Skeletal muscle cell (primary cell): ENCODE measurements at regions not wholly inside any gene's neighbourhood (a gene's known extent, or its start where the extent isn't known, plus 50 kb on each side); places are given as distances from the start of the nearest gene placed in this dataset.

Experiments
- DNase-seq: peaks from one replicate; pipeline ENCODE4 v3.0.0-alpha.2; 2010; ENCODE audit warnings: low read depth
- H3K4me3 ChIP-seq: 2 replicates; pipeline ENCODE4 v1.5.1; 2011; ENCODE audit warnings: low read depth, mild to moderate bottlenecking, control low read depth, low read length, moderate library complexity

- DNase-seq, result no peak
- H3K4me3 ChIP-seq, result no peak overlapping the region
Observed at GRCh38 chr1:110768605-110769004, 93.9 kb upstream of the KCNA3 start.

- H3K4me3 ChIP-seq, result no peak overlapping the region
- no peak for DNase-seq
Observed at GRCh38 chr1:110766336-110766647, 91.6 kb upstream of the KCNA3 start.

DNA sequence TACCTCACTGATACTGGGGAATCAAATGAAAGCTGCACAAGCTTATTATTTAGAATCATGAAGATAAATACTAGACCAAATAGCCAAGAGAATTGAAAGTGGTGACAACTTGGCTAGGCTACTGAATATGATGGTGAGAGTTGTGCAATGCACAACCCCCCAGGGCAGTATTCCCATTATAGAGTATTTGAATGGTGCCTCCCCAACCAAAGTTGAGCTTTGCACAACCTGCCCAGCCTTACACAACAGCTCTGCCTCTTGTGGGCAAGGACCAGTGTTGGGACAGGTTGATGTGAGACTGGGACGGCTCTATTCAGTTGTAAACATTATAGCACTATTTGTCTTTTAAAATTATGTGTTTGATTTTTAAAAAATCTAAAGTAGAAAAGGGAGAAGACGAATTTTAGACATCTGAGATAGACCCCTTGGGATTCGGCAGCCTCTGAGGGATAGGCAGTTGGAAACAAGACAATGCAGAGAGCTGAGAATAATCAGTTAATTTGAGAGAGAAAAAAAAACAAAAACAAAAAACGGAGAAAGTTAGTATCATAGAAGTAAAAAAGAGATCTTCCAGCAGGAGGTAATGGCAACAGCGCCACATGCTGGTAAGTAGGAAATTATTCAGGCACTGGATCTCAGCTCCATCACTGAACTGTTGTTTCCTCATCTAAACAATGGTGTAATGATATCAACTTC lies 91.0 kb upstream of the KCNA3 start:
- no peak overlapping the region for H3K4me3 ChIP-seq
- peak; percentile 18 for DNase-seq

GRCh38 chr1:110763149-110763548 lies 88.4 kb upstream of the KCNA3 start:
- no peak overlapping the region for H3K4me3 ChIP-seq
- DNase-seq, result no peak

GRCh38 chr1:110760321-110760720 lies 85.6 kb upstream of the KCNA3 start:
- DNase-seq, result no peak
- no peak overlapping the region for H3K4me3 ChIP-seq

GRCh38 chr1:110756506-110756905 lies 81.8 kb upstream of the KCNA3 start:
- no peak for DNase-seq
- no peak overlapping the region for H3K4me3 ChIP-seq

GRCh38 chr1:110752941-110753725 lies 78.4 kb upstream of the KCNA3 start:
- no peak for DNase-seq
- H3K4me3 ChIP-seq, result no peak overlapping the region

- H3K4me3 ChIP-seq, result no peak overlapping the region
- no peak for DNase-seq
Observed at GRCh38 chr1:110750562-110750961, 75.8 kb upstream of the KCNA3 start.

- DNase-seq, result no peak
- no peak overlapping the region for H3K4me3 ChIP-seq
Observed at GRCh38 chr1:110749960-110750359, 75.2 kb upstream of the KCNA3 start.

DNA sequence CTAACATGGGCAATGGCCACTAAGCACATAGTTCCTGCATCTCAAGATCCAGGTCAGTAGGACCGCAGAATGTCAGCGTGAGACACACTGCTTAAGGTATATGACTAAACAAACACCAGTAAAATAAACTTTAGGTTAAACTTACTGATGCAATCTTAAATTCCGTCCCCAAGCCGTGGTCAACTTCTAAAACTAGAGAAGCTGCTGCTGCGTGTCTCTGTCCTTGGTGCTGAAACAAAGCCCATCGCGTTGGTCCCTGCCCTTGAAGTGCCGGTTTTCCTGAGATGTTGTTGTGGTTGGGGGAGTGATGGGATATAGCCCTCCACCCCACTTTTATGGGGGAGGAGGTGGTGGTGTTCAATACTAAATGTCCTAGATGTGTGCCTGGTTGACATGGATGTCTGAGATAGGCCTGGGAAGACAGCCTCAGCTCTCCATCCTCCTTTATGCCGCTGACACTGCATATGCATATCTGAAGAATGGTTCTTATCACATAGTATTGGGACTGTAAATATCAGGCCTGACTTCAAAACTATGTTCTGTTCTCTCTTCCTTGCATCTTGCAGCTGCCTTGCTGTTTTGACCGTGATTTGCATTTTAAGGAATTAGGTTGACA lies 72.0 kb upstream of the KCNA3 start:
- no peak overlapping the region for H3K4me3 ChIP-seq
- DNase-seq, result peak; percentile 6

GRCh38 chr1:110743397-110743796 lies 68.7 kb upstream of the KCNA3 start:
- DNase-seq, result no peak
- H3K4me3 ChIP-seq, result no peak overlapping the region

DNA sequence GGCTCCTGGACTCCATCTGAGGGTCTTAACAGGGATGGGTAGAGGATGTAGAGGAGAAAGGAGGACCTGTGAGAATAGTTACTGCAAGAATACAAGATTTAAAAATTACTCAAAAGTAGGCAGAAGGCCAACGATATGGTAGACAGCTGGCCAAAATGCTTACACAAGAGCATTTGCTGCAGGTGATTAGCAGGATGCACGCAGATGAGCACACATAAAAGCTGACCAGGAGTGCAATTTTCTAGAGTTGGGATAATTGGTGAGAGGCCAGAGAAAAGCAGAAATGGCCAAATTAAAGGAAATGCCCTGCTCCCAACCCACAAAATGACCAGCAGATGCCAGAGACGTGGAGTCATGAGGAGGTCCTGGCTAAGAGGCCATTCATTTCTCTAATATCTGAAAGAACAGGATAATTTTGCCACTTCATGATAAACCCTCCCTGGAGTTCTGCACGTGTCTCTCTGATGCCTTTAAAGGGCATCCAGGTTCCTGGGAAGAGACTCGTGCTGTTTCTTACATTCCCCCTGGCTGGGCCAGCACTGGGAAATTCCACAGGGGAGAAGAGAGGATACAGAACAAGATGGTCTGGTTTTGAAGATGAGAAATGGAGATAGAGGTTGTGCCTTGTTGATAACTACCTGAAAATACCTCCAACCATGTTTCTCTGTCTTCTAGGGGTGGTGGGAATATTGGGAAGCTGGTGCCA lies 62.3 kb upstream of the KCNA3 start:
- H3K4me3 ChIP-seq, result no peak overlapping the region
- DNase-seq, result no peak

GRCh38 chr1:110734133-110734680 lies 59.5 kb upstream of the KCNA3 start:
- DNase-seq, result no peak
- no peak overlapping the region for H3K4me3 ChIP-seq

DNA sequence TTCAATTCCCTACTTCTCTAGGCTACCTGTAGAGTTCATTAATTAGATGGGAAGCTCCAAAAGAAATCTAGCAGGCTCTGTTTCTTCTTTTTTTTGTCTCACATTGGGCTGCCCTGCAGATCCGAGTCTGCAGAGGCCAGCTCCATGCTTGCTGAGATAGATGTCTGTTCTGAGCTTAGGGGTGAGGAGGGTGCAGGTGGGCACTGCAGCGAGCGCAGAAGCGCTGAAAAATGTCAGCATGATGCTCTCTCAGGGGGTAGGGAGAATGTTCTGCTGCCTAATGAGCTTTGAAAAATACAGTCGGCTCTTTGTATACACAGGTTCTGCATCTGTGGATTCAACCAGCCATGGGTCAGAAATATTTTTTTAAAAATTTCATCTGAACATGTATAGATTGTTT lies 56.8 kb upstream of the KCNA3 start:
- no peak for DNase-seq
- no peak overlapping the region for H3K4me3 ChIP-seq

GRCh38 chr1:110728388-110729001 lies 53.8 kb upstream of the KCNA3 start:
- H3K4me3 ChIP-seq, result no peak overlapping the region
- DNase-seq, result no peak

DNA sequence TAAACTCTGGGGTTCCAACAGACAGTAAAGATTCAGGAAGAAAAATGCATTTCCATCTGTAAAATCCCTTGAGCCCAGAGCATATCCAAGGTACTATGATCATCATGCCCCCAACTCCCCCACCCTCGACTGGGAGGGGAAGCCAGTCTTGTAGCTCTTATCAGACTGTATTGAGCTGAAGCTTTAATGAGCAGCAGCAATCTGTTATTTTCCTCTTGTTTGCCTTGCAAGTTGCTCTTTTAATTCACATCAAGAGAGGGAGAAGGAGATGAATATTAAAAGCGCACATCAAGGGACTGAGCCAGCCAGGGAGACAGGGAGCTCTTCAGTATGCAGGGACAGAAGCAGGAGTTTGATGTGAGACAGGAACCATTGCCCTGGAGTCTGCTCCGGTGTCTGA lies 52.5 kb upstream of the KCNA3 start:
- DNase-seq, result no peak
- H3K4me3 ChIP-seq, result no peak overlapping the region

- no peak for DNase-seq
- H3K4me3 ChIP-seq, result no peak overlapping the region
Observed at GRCh38 chr1:110726755-110727154, 52.0 kb upstream of the KCNA3 start.
